ENCODE measurements at regions not wholly inside any gene's neighbourhood (a gene's known extent, or its start where the extent isn't known, plus 50 kb on each side); places are given as distances from the start of the nearest gene placed in this dataset.

- TF ChIP-seq CTCF (IDR thresholded peaks at IDR 0.05; ENCODE audit: control extremely low read depth, extremely low read depth, low read depth, missing control alignments), result no peak
- DNase-seq (ENCODE audit: extremely low spot score), result no peak
- POLR2A ChIA-PET, result no interaction called here
- CTCF ChIA-PET, result no interaction called here
Observed at GRCh38 chr9:38145526-38146053, 76.6 kb upstream of the SHB start.

- ChIA-PET CTCF (no interaction called here), POLR2A (no interaction called here)
- no peak for TF ChIP-seq CTCF (IDR thresholded peaks at IDR 0.05; ENCODE audit: control extremely low read depth, extremely low read depth, low read depth, missing control alignments)
- DNase-seq (ENCODE audit: extremely low spot score), result no peak
Observed at GRCh38 chr9:38144421-38144820, 75.4 kb upstream of the SHB start.

- no peak for DNase-seq (ENCODE audit: extremely low spot score)
- CTCF ChIA-PET, result interaction anchor here (1.1 to 3.2 kb wide), 5 partner anchors 10 to 228 kb away, joined by 3 to 13 read pairs (median 4); no protein-coding TSS in a partner anchor
- POLR2A ChIA-PET, result no interaction called here
- TF ChIP-seq CTCF (IDR thresholded peaks at IDR 0.05; ENCODE audit: control extremely low read depth, extremely low read depth, low read depth, missing control alignments), result no peak
Observed at GRCh38 chr9:38141746-38142591, 72.9 kb upstream of the SHB start.

DNA sequence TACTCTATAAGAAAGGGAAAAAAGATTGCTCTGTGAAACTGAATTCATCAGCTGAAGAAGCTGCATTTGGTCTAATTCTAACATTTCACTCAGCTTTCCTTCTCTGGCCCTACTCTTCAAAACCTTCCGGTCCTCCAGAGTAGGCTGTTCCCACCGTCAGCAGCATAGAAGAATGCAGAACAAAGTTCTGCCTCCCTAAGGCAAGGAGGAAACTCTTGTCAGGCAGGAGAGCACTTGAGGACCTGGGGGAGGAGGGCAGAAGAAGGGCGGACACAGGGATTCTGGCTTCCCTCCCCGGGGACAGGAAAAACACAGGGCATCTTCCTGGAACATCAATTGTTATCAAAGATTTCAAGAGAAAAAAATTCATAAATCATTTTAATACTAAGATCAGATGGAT, 69.2 kb upstream of the SHB start:
- DNase-seq (ENCODE audit: extremely low spot score), result no peak
- POLR2A ChIA-PET, result no interaction called here
- no peak for TF ChIP-seq CTCF (IDR thresholded peaks at IDR 0.05; ENCODE audit: control extremely low read depth, extremely low read depth, low read depth, missing control alignments)
- CTCF ChIA-PET, result interaction anchor here (0.7 to 1.7 kb wide), 5 partner anchors 13 to 50 kb away, joined by 3 to 10 read pairs (median 3); no protein-coding TSS in a partner anchor

DNA sequence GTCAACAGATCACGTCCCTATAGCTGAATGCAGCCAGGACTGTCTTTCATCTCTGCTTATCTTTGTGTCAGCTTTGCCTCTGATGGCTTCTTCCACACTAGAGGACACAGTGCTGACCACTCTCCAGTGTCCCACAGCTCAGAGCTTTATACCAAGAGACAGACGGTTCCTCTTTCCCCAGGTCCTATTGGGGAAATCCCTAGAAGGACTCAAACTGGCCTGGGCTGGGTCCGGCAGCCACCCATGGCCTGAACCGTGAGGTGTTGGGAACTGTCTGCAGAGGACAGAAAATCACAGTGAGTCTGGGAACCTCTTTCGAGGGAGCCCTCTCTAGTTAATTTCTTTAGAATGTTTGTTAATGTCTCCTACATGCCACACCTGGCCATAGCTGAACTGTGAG, 68.3 kb upstream of the SHB start:
- no peak for DNase-seq (ENCODE audit: extremely low spot score)
- ChIA-PET CTCF (interaction anchor here (0.7 to 1.7 kb wide), 7 partner anchors 12 to 49 kb away, joined by 3 to 10 read pairs (median 3); no protein-coding TSS in a partner anchor), POLR2A (no interaction called here)
- no peak for TF ChIP-seq CTCF (IDR thresholded peaks at IDR 0.05; ENCODE audit: control extremely low read depth, extremely low read depth, low read depth, missing control alignments)

- ChIA-PET CTCF (interaction anchor here (0.7 to 1.7 kb wide), 4 partner anchors 17 to 48 kb away, joined by 3 to 10 read pairs (median 4); no protein-coding TSS in a partner anchor), POLR2A (no interaction called here)
- DNase-seq (ENCODE audit: extremely low spot score), result no peak
- TF ChIP-seq CTCF (IDR thresholded peaks at IDR 0.05; ENCODE audit: control extremely low read depth, extremely low read depth, low read depth, missing control alignments), result no peak
Observed at GRCh38 chr9:38136386-38136785, 67.4 kb upstream of the SHB start.

All from GM10248 (cell line).